Vagina (tissue), 2 donors: ENCODE measurements at regions not wholly inside any gene's neighbourhood (a gene's known extent, or its start where the extent isn't known, plus 50 kb on each side); places are given as distances from the start of the nearest gene placed in this dataset.

Source experiments
- DNase-seq, 2 donors: peaks; one replicate each; pipeline ENCODE4 v3.0.0-alpha.2; 2017; ENCODE audit errors: extremely low spot score in 2 of 2
- H3K27ac ChIP-seq: fragments of 200-600 bp; sonication (generic); one replicate; pipeline ENCODE4 v1.5.1; 2019
- H3K27me3 ChIP-seq: fragments of 200-600 bp; sonication (generic); one replicate; pipeline ENCODE4 v1.5.1; 2019
- H3K36me3 ChIP-seq, 2 donors: fragments of 200-600 bp; sonication (generic); one replicate each; pipeline ENCODE4 v1.5.1; 2017 to 2019
- H3K4me1 ChIP-seq: fragments of 200-600 bp; sonication (generic); one replicate; pipeline ENCODE4 v1.5.1; 2019
- H3K4me3 ChIP-seq, 2 donors: fragments of 200-600 bp; sonication (generic); 1 replicate in 1 of 2; 2 replicates in 1 of 2; pipeline ENCODE4 v1.5.1; 2016 to 2019
- H3K9me3 ChIP-seq: fragments of 200-600 bp; sonication (generic); one replicate; pipeline ENCODE4 v1.5.1; 2019
- CTCF ChIP-seq, 3 experiments: fragments of 450-650 bp in 2 of 3; fragments of 200-600 bp in 1 of 3; sonication (generic) in 1 of 3; IDR thresholded peaks; one replicate each; pipeline ENCODE4 v1.5.1; 2017 to 2019; ENCODE audit warnings: antibody characterized with exemption in 3 of 3, mild to moderate bottlenecking in 2 of 3, moderate library complexity in 2 of 3
- POLR2A ChIP-seq, 2 donors: fragments of 450-650 bp; IDR thresholded peaks; one replicate each; pipeline ENCODE4 v1.6.1; 2017; ENCODE audit warnings: antibody characterized with exemption in 2 of 2, mild to moderate bottlenecking in 2 of 2, moderate library complexity in 2 of 2
- POLR2AphosphoS5 ChIP-seq, 2 donors: sonication (generic); formaldehyde crosslinking; IDR thresholded peaks; one replicate each; pipeline ENCODE4 v1.9.0; 2017; ENCODE audit warnings: antibody characterized with exemption in 2 of 2, mild to moderate bottlenecking in 2 of 2, low read depth in 1 of 2; ENCODE audit not compliant: insufficient read depth in 1 of 2
- intact Hi-C: fragments of 100-400 bp; cut with DNase I; formaldehyde crosslinking; loops from one replicate; pipeline ENCODE4 v1.15.1; 2023

DNA sequence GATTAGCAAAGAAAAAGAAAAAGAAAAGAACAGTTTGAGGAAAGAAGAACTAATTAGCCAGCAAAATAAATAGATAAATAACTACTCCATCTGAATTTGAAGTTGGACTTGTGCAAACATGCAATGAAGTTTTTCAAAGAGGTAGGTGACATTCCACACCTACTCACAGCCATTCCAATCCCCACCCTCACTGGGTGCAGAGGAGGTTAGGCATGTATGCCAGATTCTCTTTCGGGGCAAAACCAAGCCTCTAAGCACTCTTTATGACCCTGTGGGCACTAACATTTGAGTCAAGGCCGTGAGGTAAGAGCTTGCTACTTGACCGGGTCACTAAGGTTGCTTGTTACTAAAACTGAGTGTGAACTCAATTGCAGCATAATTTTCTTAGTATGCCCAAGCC lies 108.4 kb upstream of the SEMA3A start:
- no peaks in the 10 kb centered on the region for H3K4me1 ChIP-seq
- no peaks in the 10 kb centered on the region for H3K36me3 ChIP-seq
- H3K27me3 ChIP-seq, result no peaks in the 10 kb centered on the region
- H3K9me3 ChIP-seq, result no peaks in the 10 kb centered on the region
- TF ChIP-seq POLR2AphosphoS5 (IDR thresholded peaks at IDR 0.05; ENCODE audit: insufficient read depth in 1 of 2, low read depth in 1 of 2), result no peak
- no peak for TF ChIP-seq CTCF (IDR thresholded peaks at IDR 0.05)
- no peak for TF ChIP-seq POLR2A (IDR thresholded peaks at IDR 0.05)
- H3K27ac ChIP-seq, result no peak overlapping the region
- H3K4me3 ChIP-seq, result no peak overlapping the region
- intact Hi-C loops, result no loop called here
- DNase-seq, result no peak

- H3K9me3 ChIP-seq, result no peaks in the 10 kb centered on the region
- TF ChIP-seq POLR2AphosphoS5 (IDR thresholded peaks at IDR 0.05; ENCODE audit: insufficient read depth in 1 of 2, low read depth in 1 of 2), result no peak
- no peak for TF ChIP-seq POLR2A (IDR thresholded peaks at IDR 0.05)
- no peak for TF ChIP-seq CTCF (IDR thresholded peaks at IDR 0.05)
- no peak overlapping the region for H3K4me3 ChIP-seq
- H3K27ac ChIP-seq, result no peak overlapping the region
- no peaks in the 10 kb centered on the region for H3K36me3 ChIP-seq
- DNase-seq, result no peak
- no peaks in the 10 kb centered on the region for H3K27me3 ChIP-seq
- H3K4me1 ChIP-seq, result no peaks in the 10 kb centered on the region
- intact Hi-C loops, result no loop called here
Observed at GRCh38 chr7:84297616-84298015, 103.0 kb upstream of the SEMA3A start.

DNA sequence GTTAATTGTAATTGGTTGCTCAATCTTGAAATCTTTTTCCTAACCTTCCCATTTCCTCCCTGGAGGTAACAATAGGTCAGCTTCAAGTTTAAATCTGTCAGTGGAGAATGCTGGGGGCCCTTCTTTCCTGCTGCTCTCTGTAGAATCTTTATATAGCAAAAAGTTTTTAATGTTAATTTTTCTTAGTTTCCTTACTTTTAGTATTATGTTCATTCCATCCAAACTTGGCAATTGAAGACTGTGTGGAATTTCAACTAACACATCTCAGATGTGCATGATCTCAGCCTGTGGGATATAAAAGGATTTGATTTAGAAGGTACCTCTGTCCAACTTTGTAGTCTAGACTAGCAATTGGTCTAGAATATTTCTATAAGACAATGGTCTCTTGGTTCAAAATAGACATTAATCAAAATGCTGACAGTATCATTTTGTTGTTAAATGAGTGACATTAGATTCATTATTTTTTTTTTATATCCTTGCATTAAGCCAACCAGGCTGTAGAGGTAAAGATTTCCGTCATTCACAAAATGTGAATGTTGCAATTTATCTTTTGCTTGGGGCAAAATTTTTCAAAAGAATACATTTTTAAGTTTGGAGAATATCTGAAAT lies 100.4 kb upstream of the SEMA3A start:
- Histone ChIP-seq H3K4me1 (no peaks in the 10 kb centered on the region), H3K36me3 (no peaks in the 10 kb centered on the region), H3K27ac (no peak overlapping the region), H3K9me3 (no peaks in the 10 kb centered on the region), H3K4me3 (no peak overlapping the region), H3K27me3 (no peaks in the 10 kb centered on the region)
- TF ChIP-seq CTCF (IDR thresholded peaks at IDR 0.05), result no peak
- intact Hi-C loops, result no loop called here
- no peak for DNase-seq

- TF ChIP-seq POLR2AphosphoS5 (IDR thresholded peaks at IDR 0.05; ENCODE audit: insufficient read depth in 1 of 2, low read depth in 1 of 2) (no peak), CTCF (IDR thresholded peaks at IDR 0.05) (no peak), POLR2A (IDR thresholded peaks at IDR 0.05) (no peak)
- H3K27ac ChIP-seq, result no peak overlapping the region
- no peaks in the 10 kb centered on the region for H3K9me3 ChIP-seq
- no peaks in the 10 kb centered on the region for H3K4me1 ChIP-seq
- DNase-seq, result no peak
- H3K27me3 ChIP-seq, result no peaks in the 10 kb centered on the region
- no peaks in the 10 kb centered on the region for H3K36me3 ChIP-seq
- no peak overlapping the region for H3K4me3 ChIP-seq
- intact Hi-C loops, result no loop called here
Observed at GRCh38 chr7:84294391-84294790, 99.8 kb upstream of the SEMA3A start.

GRCh38 chr7:84291756-84292155 lies 97.2 kb upstream of the SEMA3A start:
- H3K9me3 ChIP-seq, result no peaks in the 10 kb centered on the region
- TF ChIP-seq CTCF (IDR thresholded peaks at IDR 0.05) (no peak), POLR2A (IDR thresholded peaks at IDR 0.05) (no peak), POLR2AphosphoS5 (IDR thresholded peaks at IDR 0.05; ENCODE audit: insufficient read depth in 1 of 2, low read depth in 1 of 2) (no peak)
- no peaks in the 10 kb centered on the region for H3K36me3 ChIP-seq
- no peak overlapping the region for H3K4me3 ChIP-seq
- no peak overlapping the region for H3K27ac ChIP-seq
- intact Hi-C loops, result no loop called here
- H3K4me1 ChIP-seq, result no peaks in the 10 kb centered on the region
- no peak for DNase-seq
- H3K27me3 ChIP-seq, result no peaks in the 10 kb centered on the region
